GM18951 (cell line): ENCODE measurements at regions not wholly inside any gene's neighbourhood (a gene's known extent, or its start where the extent isn't known, plus 50 kb on each side); places are given as distances from the start of the nearest gene placed in this dataset.

Experiments used
- POLR2A ChIP-seq: IDR thresholded peaks from 4 replicates; pipeline ENCODE4 v1.6.1; 2011; ENCODE audit warnings: mild to moderate bottlenecking; ENCODE audit not compliant: insufficient read length, insufficient read depth; ENCODE audit errors: extremely low read depth
- in situ Hi-C: fragments of 300-500 bp; cut with MboI; formaldehyde crosslinking; loops from one replicate; pipeline ENCODE4 v1.12.0; 2022; ENCODE audit warnings: low sequenced_read_pairs, mixed read lengths, inconsistent platforms; ENCODE audit not compliant: unreplicated experiment

GRCh38 chr10:4555920-4556319 lies 270.1 kb upstream of the AKR1E2 start:
- no peak for TF ChIP-seq POLR2A
- in situ Hi-C loops = no loop called here

- TF ChIP-seq POLR2A = no peak
- in situ Hi-C loops = no loop called here
Measured at GRCh38 chr10:4549139-4549653, 276.8 kb upstream of the AKR1E2 start.

GRCh38 chr10:4546931-4547330 lies 279.1 kb upstream of the AKR1E2 start:
- in situ Hi-C loops = no loop called here
- no peak for TF ChIP-seq POLR2A

GRCh38 chr10:4546500-4546899 lies 279.5 kb upstream of the AKR1E2 start:
- in situ Hi-C loops = no loop called here
- no peak for TF ChIP-seq POLR2A

- TF ChIP-seq POLR2A = no peak
Measured at GRCh38 chr10:4545062-4545461, 280.9 kb upstream of the AKR1E2 start.

GRCh38 chr10:4543938-4544533 lies 282.0 kb upstream of the AKR1E2 start:
- in situ Hi-C loops = no loop called here
- no peak for TF ChIP-seq POLR2A

More at GRCh38 chr10:4545062-4545461, 280.9 kb upstream of the AKR1E2 start:
- in situ Hi-C loops = no loop called here

- in situ Hi-C loops = no loop called here
- no peak for TF ChIP-seq POLR2A
Measured at GRCh38 chr10:4541292-4541691, 284.7 kb upstream of the AKR1E2 start.

- in situ Hi-C loops = no loop called here
- TF ChIP-seq POLR2A = no peak
Measured at GRCh38 chr10:4538016-4538415, 288.0 kb upstream of the AKR1E2 start.

- no peak for TF ChIP-seq POLR2A
- in situ Hi-C loops = no loop called here
Measured at GRCh38 chr10:4535521-4535920, 290.5 kb upstream of the AKR1E2 start.

- no peak for TF ChIP-seq POLR2A
- in situ Hi-C loops = no loop called here
Measured at GRCh38 chr10:4533621-4534020, 292.4 kb upstream of the AKR1E2 start.

GRCh38 chr10:4532976-4533375 lies 293.0 kb upstream of the AKR1E2 start:
- in situ Hi-C loops = no loop called here
- no peak for TF ChIP-seq POLR2A

GRCh38 chr10:4532467-4532866 lies 293.5 kb upstream of the AKR1E2 start:
- in situ Hi-C loops = no loop called here
- TF ChIP-seq POLR2A = no peak

GRCh38 chr10:4532011-4532410 lies 294.0 kb upstream of the AKR1E2 start:
- no peak for TF ChIP-seq POLR2A
- in situ Hi-C loops = no loop called here

GRCh38 chr10:4529266-4529665 lies 296.7 kb upstream of the AKR1E2 start:
- TF ChIP-seq POLR2A = no peak
- in situ Hi-C loops = no loop called here
